ENCODE measurements at regions not wholly inside any gene's neighbourhood (a gene's known extent, or its start where the extent isn't known, plus 50 kb on each side); places are given as distances from the start of the nearest gene placed in this dataset.

DNA sequence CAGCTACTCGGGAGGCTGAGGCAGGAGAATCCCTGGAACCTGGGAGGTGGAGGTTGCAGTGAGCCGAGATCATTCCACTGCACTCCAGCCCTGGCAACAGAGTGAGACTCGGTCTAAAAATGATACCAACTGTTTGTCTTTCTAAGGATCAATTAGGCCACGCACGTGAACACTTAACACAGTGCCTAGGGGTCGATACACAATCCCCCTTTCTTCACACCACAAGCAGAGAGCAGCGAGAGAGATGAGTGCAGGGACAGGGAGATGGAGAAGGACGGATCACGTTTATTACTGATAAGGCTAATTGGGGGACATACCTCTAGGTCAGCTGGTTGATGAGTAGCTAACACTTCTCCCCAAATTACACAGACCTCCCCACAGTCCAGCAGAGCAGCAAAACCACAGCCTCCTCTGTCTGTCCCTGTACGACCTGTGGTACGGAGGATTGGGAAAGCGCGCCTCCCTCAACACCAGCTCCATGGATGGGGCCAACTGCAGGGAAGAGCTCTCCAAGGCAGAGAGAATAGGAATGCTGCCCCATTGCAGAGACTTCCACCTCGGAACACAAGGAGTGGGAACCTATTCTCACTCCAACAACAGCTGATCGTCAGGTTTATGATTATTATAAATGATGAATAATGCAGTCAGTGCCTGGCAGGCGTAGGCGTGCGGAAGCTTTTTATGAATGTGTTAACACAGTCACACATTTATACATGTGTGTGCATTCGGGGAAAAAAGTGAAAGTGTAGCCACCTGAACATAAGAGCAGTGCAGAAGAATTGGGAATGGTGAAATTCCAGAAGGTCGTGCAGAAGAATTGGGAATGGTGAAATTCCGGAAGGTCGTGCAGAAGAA lies 155.1 kb downstream of the C16orf95 start:
- TF ChIP-seq, protein P1, sequence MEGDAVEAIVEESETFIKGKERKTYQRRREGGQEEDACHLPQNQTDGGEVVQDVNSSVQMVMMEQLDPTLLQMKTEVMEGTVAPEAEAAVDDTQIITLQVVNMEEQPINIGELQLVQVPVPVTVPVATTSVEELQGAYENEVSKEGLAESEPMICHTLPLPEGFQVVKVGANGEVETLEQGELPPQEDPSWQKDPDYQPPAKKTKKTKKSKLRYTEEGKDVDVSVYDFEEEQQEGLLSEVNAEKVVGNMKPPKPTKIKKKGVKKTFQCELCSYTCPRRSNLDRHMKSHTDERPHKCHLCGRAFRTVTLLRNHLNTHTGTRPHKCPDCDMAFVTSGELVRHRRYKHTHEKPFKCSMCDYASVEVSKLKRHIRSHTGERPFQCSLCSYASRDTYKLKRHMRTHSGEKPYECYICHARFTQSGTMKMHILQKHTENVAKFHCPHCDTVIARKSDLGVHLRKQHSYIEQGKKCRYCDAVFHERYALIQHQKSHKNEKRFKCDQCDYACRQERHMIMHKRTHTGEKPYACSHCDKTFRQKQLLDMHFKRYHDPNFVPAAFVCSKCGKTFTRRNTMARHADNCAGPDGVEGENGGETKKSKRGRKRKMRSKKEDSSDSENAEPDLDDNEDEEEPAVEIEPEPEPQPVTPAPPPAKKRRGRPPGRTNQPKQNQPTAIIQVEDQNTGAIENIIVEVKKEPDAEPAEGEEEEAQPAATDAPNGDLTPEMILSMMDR (IDR thresholded peaks at IDR 0.05; ENCODE audit: poor library complexity): no peak
- TF ChIP-seq EZH2 (IDR thresholded peaks at IDR 0.05; ENCODE audit: borderline replicate concordance) (no peak), EZH2phosphoT487 (IDR thresholded peaks at IDR 0.05; ENCODE audit: low read depth, severe bottlenecking, unreplicated experiment) (no peak)

Measured in hepatocyte (in vitro differentiated cells).